ENCODE measurements at regions not wholly inside any gene's neighbourhood (a gene's known extent, or its start where the extent isn't known, plus 50 kb on each side); places are given as distances from the start of the nearest gene placed in this dataset.

DNA sequence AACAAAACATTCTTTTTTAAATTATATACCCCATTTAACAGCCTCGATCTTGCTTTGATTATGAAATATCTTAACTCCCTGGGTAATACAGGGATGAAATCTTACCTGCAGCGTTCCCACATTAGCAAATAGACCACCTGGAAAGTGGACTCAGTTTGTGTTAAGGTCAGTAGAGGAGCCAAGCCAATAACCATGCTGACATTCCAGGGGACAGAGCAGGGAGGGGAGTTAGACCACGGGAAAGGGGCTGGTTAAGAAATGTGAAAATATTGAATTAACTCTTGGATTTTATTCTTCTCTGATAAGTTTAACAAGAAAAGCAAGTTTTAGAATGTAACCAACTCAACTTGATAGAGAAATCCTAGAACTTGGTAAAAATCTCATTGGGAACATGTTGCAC, 144.9 kb upstream of the CLEC14A start:
- no peak for DNase-seq (ENCODE audit: low read depth, low spot score)
- ChIA-PET POLR2A (no interaction called here), CTCF (interaction anchor here (1.2 kb wide), 1 partner anchor 13 kb away, joined by 3 read pairs; no protein-coding TSS in a partner anchor)
- H3K4me3 ChIP-seq (ENCODE audit: low read depth, low read length) = no peak overlapping the region
- TF ChIP-seq, protein P1, sequence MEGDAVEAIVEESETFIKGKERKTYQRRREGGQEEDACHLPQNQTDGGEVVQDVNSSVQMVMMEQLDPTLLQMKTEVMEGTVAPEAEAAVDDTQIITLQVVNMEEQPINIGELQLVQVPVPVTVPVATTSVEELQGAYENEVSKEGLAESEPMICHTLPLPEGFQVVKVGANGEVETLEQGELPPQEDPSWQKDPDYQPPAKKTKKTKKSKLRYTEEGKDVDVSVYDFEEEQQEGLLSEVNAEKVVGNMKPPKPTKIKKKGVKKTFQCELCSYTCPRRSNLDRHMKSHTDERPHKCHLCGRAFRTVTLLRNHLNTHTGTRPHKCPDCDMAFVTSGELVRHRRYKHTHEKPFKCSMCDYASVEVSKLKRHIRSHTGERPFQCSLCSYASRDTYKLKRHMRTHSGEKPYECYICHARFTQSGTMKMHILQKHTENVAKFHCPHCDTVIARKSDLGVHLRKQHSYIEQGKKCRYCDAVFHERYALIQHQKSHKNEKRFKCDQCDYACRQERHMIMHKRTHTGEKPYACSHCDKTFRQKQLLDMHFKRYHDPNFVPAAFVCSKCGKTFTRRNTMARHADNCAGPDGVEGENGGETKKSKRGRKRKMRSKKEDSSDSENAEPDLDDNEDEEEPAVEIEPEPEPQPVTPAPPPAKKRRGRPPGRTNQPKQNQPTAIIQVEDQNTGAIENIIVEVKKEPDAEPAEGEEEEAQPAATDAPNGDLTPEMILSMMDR (IDR thresholded peaks at IDR 0.05; ENCODE audit: insufficient read depth, low read length, missing control alignments) = no peak

DNA sequence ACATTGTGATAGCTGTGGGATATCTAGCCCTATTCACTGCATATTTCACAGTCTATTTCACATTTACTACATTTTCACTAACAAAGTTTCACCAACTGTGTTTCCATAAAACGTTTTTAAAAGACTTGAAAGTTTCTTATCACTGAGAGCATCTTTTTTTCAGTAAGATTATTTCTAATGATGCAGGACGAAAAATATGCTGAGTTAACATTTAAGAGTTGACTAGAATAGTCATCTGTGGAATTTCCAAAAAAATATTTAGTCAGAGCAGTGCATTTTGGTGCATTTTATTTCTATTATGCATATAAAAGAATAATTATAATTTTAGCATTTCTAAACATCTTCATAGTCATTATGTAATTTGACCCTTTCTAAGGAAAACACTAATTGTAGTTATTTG, 143.8 kb upstream of the CLEC14A start:
- DNase-seq (ENCODE audit: low read depth, low spot score) = no peak
- ChIA-PET POLR2A (interaction anchor here (0.7 kb wide), 1 partner anchor 9 kb away, joined by 3 read pairs; no protein-coding TSS in a partner anchor), CTCF (interaction anchor here (1.3 kb wide), 2 partner anchors 10 to 12 kb away, joined by 3 to 4 read pairs; no protein-coding TSS in a partner anchor)
- H3K4me3 ChIP-seq (ENCODE audit: low read depth, low read length) = no peak overlapping the region
- TF ChIP-seq, protein P1 (IDR thresholded peaks at IDR 0.05; ENCODE audit: insufficient read depth, low read length, missing control alignments) = no peak

DNA sequence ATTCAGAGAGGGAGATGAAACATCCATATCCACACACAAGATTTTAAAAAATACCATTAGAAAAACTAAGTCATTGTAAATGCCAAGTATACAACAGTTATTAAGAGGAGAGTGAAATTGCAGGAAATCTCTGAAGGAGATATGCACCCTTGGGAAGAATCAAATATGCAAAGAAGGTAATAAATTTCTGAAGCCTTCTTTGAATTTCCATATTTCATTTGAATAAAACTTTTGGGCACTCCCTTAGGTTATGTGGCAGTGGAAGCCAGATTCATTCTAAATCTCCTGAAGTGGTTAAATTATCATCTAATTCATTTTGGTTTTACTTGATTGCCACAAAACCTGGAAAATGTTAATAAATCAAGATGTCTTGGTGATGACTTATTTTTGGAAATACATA, 138.9 kb upstream of the CLEC14A start:
- DNase-seq (ENCODE audit: low read depth, low spot score) = no peak
- POLR2A ChIA-PET = no interaction called here
- CTCF ChIA-PET = interaction anchor here (1.1 kb wide), 1 partner anchor 10 kb away, joined by 3 read pairs; no protein-coding TSS in a partner anchor
- no peak overlapping the region for H3K4me3 ChIP-seq (ENCODE audit: low read depth, low read length)
- TF ChIP-seq, protein P1 (IDR thresholded peaks at IDR 0.05; ENCODE audit: insufficient read depth, low read length, missing control alignments) = no peak

DNA sequence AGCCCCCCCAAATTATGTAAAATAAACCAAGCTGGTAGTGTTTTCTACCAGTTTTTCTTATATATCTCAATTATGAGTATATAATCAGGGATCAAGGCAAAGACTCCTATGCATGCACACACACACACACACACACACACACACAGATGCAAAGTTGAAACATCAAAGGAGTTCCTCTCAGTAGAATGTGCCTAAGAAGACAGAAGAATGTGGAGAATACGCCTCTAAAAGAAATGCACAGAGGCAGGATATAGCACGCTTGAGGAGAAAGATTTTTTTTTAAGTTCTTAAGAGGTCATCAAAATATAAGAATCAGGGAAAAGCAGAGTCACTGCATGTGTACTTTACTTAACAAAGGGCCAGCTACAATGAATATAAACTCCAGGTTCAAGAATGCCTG, 138.2 kb upstream of the CLEC14A start:
- POLR2A ChIA-PET = no interaction called here
- no peak overlapping the region for H3K4me3 ChIP-seq (ENCODE audit: low read depth, low read length)
- no peak for DNase-seq (ENCODE audit: low read depth, low spot score)
- CTCF ChIA-PET = interaction anchor here (1.1 kb wide), 1 partner anchor 10 kb away, joined by 3 read pairs; no protein-coding TSS in a partner anchor
- TF ChIP-seq, protein P1 (IDR thresholded peaks at IDR 0.05; ENCODE audit: insufficient read depth, low read length, missing control alignments) = no peak

DNA sequence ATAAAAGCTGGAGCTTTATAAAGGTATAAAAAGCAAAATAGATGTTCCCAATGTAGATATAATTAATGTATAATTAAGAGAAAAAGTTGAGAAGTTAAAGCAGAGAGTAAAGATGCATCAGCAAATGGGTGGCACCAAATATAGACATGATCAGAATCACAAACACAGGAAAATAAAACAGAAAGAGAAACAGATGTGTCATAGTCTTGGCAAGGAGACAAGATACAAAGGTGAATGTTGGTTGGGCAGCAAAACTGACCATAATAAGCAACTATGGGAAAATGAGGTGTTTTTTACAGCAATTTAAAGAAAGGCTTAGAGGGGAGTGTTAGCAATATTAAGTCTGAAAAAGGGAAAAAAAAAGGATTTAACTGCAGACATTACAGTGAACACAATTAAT, 135.4 kb upstream of the CLEC14A start:
- H3K4me3 ChIP-seq (ENCODE audit: low read depth, low read length) = no peak overlapping the region
- TF ChIP-seq, protein P1 (IDR thresholded peaks at IDR 0.05; ENCODE audit: insufficient read depth, low read length, missing control alignments) = no peak
- POLR2A ChIA-PET = no interaction called here
- CTCF ChIA-PET = no interaction called here
- DNase-seq (ENCODE audit: low read depth, low spot score) = no peak

GRCh38 chr14:38389681-38390080, 133.8 kb upstream of the CLEC14A start:
- no peak for DNase-seq (ENCODE audit: low read depth, low spot score)
- POLR2A ChIA-PET = no interaction called here
- CTCF ChIA-PET = no interaction called here
- TF ChIP-seq, protein P1 (IDR thresholded peaks at IDR 0.05; ENCODE audit: insufficient read depth, low read length, missing control alignments) = no peak
- no peak overlapping the region for H3K4me3 ChIP-seq (ENCODE audit: low read depth, low read length)
